T-helper 1 cell treated with Interleukin-12 subunit alpha and Interleukin-12 subunit beta and Interleukin-4 antibody, amounts not matched to agents 30 ng/mL and 1 ng/mL, for 36 hours (primary cell): ENCODE measurements at regions not wholly inside any gene's neighbourhood (a gene's known extent, or its start where the extent isn't known, plus 50 kb on each side); places are given as distances from the start of the nearest gene placed in this dataset.
"Not testable (repeated sequence)": the region's sequence is repeated elsewhere in the genome, so short reads cannot be mapped to it uniquely, and the experiment has no call there.

Experiments used
- intact Hi-C: fragments of 100-400 bp; cut with micrococcal nuclease; formaldehyde crosslinking; loops from one replicate; pipeline ENCODE4 v1.15.1; 2024

GRCh38 chr10:44105696-44106095, 279.2 kb downstream of the CXCL12 start:
- intact Hi-C loops: no loop called here

GRCh38 chr10:44102726-44103255, 282.1 kb downstream of the CXCL12 start:
- intact Hi-C loops: no loop called here

- intact Hi-C loops: no loop called here
Observed at GRCh38 chr10:44101082-44101481, 283.8 kb downstream of the CXCL12 start.

DNA sequence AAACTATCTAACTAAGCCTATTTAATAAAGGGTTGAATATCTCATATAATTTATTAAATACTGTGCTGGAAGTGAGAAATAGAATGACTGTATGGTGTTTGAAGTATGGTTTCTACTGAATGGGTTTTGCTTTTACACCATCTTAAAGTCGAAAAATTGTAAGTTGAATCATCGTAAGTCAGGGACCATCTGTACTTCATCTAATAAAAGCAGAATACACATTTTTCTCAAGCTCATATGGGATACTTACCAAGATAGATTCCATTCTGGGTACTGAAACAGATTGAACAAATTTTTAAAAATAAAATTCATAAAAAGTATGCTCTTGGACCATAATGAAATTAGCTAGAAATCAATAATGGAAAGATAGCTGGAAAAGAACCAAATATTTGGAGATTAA, 285.4 kb downstream of the CXCL12 start:
- intact Hi-C loops: no loop called here

GRCh38 chr10:44096217-44096616, 288.7 kb downstream of the CXCL12 start:
- intact Hi-C loops: not testable (repeated sequence)

- intact Hi-C loops: no loop called here
Observed at GRCh38 chr10:44089671-44090070, 295.2 kb downstream of the CXCL12 start.

GRCh38 chr10:44087403-44087802, 297.5 kb downstream of the CXCL12 start:
- intact Hi-C loops: no loop called here

- intact Hi-C loops: no loop called here
Observed at GRCh38 chr10:44083719-44084400, 301.0 kb downstream of the CXCL12 start.

- intact Hi-C loops: no loop called here
Observed at GRCh38 chr10:44071479-44071878, 313.4 kb downstream of the CXCL12 start.

- intact Hi-C loops: no loop called here
Observed at GRCh38 chr10:44070282-44070681, 314.6 kb downstream of the CXCL12 start.

- intact Hi-C loops: no loop called here
Observed at GRCh38 chr10:44069573-44069972, 315.3 kb downstream of the CXCL12 start.

DNA sequence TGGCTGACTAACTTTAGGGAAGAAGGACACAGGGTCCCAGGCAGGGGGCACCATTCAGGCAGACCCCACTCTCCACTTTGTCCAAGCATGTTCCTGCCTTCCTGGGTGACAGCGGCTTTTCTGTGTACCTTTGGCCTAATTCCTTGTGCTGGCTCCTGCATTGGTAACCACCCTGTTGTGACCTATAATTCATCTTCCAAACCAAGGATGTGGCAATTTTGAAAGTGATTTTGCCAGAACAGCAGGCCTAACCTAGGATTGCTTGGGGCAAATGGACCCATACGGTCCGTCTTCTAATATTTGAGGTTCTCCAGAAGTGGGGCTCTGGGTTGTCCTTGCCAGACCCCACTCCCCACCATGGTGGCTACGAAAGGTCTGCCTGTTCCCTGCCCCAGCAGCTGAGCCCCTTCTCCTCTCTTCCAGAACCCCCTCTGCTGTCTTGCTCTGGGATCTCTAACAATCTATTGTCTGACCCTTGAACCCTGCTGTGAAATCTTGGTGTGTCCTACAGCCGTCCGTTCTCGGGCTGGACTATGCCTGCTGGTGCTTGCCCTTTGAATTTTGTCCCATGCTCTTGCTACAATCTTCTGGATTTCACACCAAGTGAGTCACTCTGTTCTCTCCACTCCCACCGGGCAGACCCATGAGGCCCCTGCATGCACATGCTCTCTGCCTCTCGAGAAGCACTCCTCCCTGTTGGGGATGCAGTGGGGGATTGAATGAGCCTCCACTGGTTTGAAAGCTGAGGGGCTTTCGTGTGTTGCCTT, 316.0 kb downstream of the CXCL12 start:
- intact Hi-C loops: no loop called here

- intact Hi-C loops: no loop called here
Observed at GRCh38 chr10:44067432-44067831, 317.5 kb downstream of the CXCL12 start.

DNA sequence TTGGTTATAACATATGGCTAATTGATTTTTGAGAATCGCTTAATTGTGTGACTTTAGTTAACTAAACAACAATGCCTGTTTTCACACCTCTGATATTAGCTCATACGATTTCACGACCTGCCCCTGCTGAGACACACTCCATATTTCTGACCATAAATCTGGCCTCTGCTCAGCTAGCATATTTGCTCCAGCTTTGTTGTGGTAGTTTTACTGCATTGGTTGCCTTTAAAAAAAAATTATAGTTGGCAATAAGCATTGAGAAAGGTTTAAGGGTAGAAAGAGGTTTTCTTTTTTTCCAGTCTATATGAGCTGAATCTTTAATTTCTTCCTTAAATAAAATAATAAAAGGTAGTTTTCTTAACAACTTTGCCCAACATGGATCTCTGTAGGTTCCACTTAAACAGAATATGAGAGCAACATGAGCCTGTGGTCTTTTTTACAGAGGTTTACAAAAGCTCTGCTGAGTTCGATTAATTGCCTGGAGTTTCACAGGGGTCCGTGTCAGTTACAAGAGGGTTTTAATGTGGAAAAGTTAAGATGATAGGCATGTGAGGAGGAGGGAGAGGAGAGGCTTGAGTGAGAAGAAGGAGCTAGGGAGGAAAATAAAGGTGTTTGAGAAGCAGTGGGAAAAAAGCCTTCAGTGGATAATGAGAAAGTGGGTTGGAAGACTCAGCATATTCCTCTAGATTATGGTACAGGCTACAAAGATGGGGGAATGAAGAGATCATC, 318.2 kb downstream of the CXCL12 start:
- intact Hi-C loops: no loop called here

- intact Hi-C loops: no loop called here
Observed at GRCh38 chr10:44065788-44066526, 318.9 kb downstream of the CXCL12 start.

GRCh38 chr10:44064987-44065787, 319.7 kb downstream of the CXCL12 start:
- intact Hi-C loops: no loop called here

- intact Hi-C loops: no loop called here
Observed at GRCh38 chr10:44064317-44064716, 320.6 kb downstream of the CXCL12 start.

DNA sequence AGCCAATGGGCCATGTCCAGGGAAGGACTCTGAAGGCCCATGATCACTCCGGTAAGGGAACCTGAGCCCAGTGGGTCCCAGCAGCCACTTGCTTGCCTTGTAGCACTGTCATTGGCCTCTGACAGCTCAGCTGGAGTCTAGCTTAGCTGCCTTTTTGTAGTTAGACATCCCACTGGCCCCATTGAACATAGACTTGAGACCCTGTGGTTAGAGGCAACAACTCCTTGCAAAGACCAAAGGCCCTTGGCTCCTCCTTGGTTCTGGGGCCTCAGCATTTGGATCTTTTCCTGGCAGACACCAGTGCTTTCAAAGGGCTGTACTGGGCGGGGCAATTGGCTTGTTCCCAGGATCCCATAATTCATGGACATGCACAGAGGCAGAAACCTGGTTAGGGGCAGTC, 321.2 kb downstream of the CXCL12 start:
- intact Hi-C loops: no loop called here

GRCh38 chr10:44060719-44061118, 324.2 kb downstream of the CXCL12 start:
- intact Hi-C loops: no loop called here

GRCh38 chr10:44060221-44060620, 324.7 kb downstream of the CXCL12 start:
- intact Hi-C loops: no loop called here
